NCI-H345 treated with DMSO at 0.1 percent for 48 hours (cell line): ENCODE measurements at regions not wholly inside any gene's neighbourhood (a gene's known extent, or its start where the extent isn't known, plus 50 kb on each side); places are given as distances from the start of the nearest gene placed in this dataset.
"Not testable (repeated sequence)": the region's sequence is repeated elsewhere in the genome, so short reads cannot be mapped to it uniquely, and the experiment has no call there.

Source experiments
- DNase-seq: peaks from one replicate; lab custom pipeline; 2025; ENCODE audit not compliant: unreplicated experiment; lab: John Stamatoyannopoulos, UW

- DNase-seq = no peak
Observed at GRCh38 chr1:219560856-219561255, 52.0 kb downstream of the ZC3H11B start.

- DNase-seq = no peak
Observed at GRCh38 chr1:219559899-219560298, 53.0 kb downstream of the ZC3H11B start.

GRCh38 chr1:219555806-219556205 lies 57.1 kb downstream of the ZC3H11B start:
- DNase-seq = no peak

- DNase-seq = peak; percentile 15
Observed at GRCh38 chr1:219555031-219555692, 57.7 kb downstream of the ZC3H11B start.

GRCh38 chr1:219553934-219554502 lies 58.9 kb downstream of the ZC3H11B start:
- no peak for DNase-seq

- DNase-seq = no peak
Observed at GRCh38 chr1:219550201-219550600, 62.7 kb downstream of the ZC3H11B start.

- no peak for DNase-seq
Observed at GRCh38 chr1:219549215-219549614, 63.7 kb downstream of the ZC3H11B start.

GRCh38 chr1:219548386-219548785 lies 64.5 kb downstream of the ZC3H11B start:
- DNase-seq = no peak

GRCh38 chr1:219545756-219546155 lies 67.1 kb downstream of the ZC3H11B start:
- DNase-seq = not testable (repeated sequence)

- DNase-seq = no peak
Observed at GRCh38 chr1:219544163-219544846, 68.6 kb downstream of the ZC3H11B start.

GRCh38 chr1:219542828-219543518 lies 69.9 kb downstream of the ZC3H11B start:
- no peak for DNase-seq

- no peak for DNase-seq
Observed at GRCh38 chr1:219541946-219542345, 71.0 kb downstream of the ZC3H11B start.

- DNase-seq = no peak
Observed at GRCh38 chr1:219539645-219540254, 73.2 kb downstream of the ZC3H11B start.

- no peak for DNase-seq
Observed at GRCh38 chr1:219538886-219539285, 74.0 kb downstream of the ZC3H11B start.

- no peak for DNase-seq
Observed at GRCh38 chr1:219537223-219537631, 75.7 kb downstream of the ZC3H11B start.

GRCh38 chr1:219536038-219536437 lies 76.9 kb downstream of the ZC3H11B start:
- DNase-seq = no peak

- no peak for DNase-seq
Observed at GRCh38 chr1:219534991-219535390, 77.9 kb downstream of the ZC3H11B start.

- DNase-seq = no peak
Observed at GRCh38 chr1:219533280-219533679, 79.6 kb downstream of the ZC3H11B start.

- DNase-seq = no peak
Observed at GRCh38 chr1:219529116-219529515, 83.8 kb downstream of the ZC3H11B start.

GRCh38 chr1:219528633-219529032 lies 84.3 kb downstream of the ZC3H11B start:
- DNase-seq = no peak

GRCh38 chr1:219527994-219528393 lies 84.9 kb downstream of the ZC3H11B start:
- no peak for DNase-seq
